Sigmoid colon (tissue), 6 donors: ENCODE measurements at regions not wholly inside any gene's neighbourhood (a gene's known extent, or its start where the extent isn't known, plus 50 kb on each side); places are given as distances from the start of the nearest gene placed in this dataset.
"Not testable (repeated sequence)": the region's sequence is repeated elsewhere in the genome, so short reads cannot be mapped to it uniquely, and the experiment has no call there.

Experiments used
- DNase-seq: peaks from one replicate; pipeline ENCODE4 v3.0.0-alpha.2; 2019
- H3K27ac ChIP-seq, 4 donors: fragments of 200-600 bp; sonication (generic); one replicate each; pipeline ENCODE4 v1.5.1; 2016 to 2019; ENCODE audit warnings: mild to moderate bottlenecking in 1 of 4
- H3K27me3 ChIP-seq, 3 donors: fragments of 200-600 bp; sonication (generic); one replicate each; pipeline ENCODE4 v1.5.1; 2019; ENCODE audit warnings: mild to moderate bottlenecking in 1 of 3
- H3K36me3 ChIP-seq, 4 donors: fragments of 200-600 bp; sonication (generic); one replicate each; pipeline ENCODE4 v1.5.1; 2016 to 2019
- H3K4me1 ChIP-seq, 4 donors: fragments of 200-600 bp; sonication (generic); one replicate each; pipeline ENCODE4 v1.5.1; 2017 to 2019
- H3K4me3 ChIP-seq, 4 donors: fragments of 200-600 bp; sonication (generic); one replicate each; pipeline ENCODE4 v1.5.1; 2017 to 2019; ENCODE audit warnings: mild to moderate bottlenecking in 2 of 4, moderate library complexity in 1 of 4
- H3K9me3 ChIP-seq, 4 donors: fragments of 200-600 bp in 3 of 4; sonication (generic) in 3 of 4; one replicate each; pipeline versions ENCODE4 v1.5.1 to v1.6.1; 2013 to 2019
- EP300 ChIP-seq, 4 donors: sonication (generic); formaldehyde crosslinking; IDR thresholded peaks; one replicate each; pipeline ENCODE4 v1.6.1; 2017; ENCODE audit warnings: antibody characterized with exemption in 4 of 4
- POLR2A ChIP-seq, 2 donors: fragments of 450-650 bp; IDR thresholded peaks; one replicate each; pipeline ENCODE4 v1.6.1; 2016; ENCODE audit warnings: antibody characterized with exemption in 2 of 2, mild to moderate bottlenecking in 2 of 2, moderate library complexity in 2 of 2
- POLR2AphosphoS5 ChIP-seq, 4 donors: sonication (generic); formaldehyde crosslinking; IDR thresholded peaks; one replicate each; pipeline ENCODE4 v1.6.1; 2017; ENCODE audit warnings: antibody characterized with exemption in 4 of 4
- WGBS, 2 donors: extraction: QIAGEN DNeasy Blood & Tissue Kit; methylation state at CpG; one replicate each; pipeline ENCODE4 v1.1.7; 2013; 5-methylcytosine and 5-hydroxymethylcytosine counted together
- intact Hi-C: fragments of 100-400 bp; cut with DNase I; formaldehyde crosslinking; loops from one replicate; pipeline ENCODE4 v1.15.1; 2023
- TF ChIP-seq, protein P1 (sequence below), 4 experiments: fragments of 450-650 bp in 3 of 4; fragments of 200-600 bp in 1 of 4; IDR thresholded peaks; one replicate each; pipeline ENCODE4 v1.5.1; 2016 to 2019; ENCODE audit warnings: antibody characterized with exemption in 4 of 4, mild to moderate bottlenecking in 3 of 4, moderate library complexity in 2 of 4
- donor health status: healthy with polysubstance abuse.
- donor health status: healthy.

DNA sequence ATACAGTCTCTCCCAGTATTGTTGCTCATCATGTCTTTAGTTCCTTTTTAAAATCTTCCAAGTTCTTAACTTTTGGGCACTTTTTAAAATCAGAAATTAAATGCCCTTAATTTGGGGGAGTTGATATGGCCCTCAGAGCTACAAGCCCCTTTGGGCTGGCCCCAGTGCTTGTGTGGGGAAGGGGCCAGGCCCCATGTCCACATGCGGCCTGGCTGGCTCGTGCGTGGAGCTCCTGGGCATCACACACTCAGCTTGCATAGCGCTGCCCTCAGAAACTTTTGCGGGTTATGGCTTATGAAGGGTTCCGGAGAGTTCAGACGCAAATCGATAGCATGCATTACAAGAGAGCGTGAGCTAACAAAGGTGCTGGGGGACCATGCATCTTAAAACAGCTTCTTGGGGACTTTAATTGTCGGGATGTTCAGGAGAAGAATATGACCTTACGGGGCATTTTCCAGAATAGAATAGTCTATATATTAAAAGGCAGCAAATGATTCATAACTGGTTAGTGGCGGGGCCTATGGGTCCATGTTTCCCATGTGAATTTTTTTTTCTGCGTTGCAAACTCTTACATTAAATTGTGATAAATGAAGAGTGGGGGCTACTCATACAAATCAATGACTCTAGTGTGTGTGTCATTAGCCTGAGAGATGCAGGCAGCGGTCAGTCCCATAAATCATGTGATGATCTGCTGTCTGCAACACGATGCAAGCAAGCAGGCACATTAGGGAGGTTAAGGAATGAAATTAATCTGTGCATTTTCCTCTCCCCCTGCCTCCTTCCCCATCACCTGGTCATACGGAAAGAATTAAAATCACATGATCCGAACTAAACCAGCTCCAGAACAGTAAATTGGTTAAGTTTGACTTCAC, 185.8 kb upstream of the TSHZ3 start:
- DNase-seq, result no peak
- H3K27ac ChIP-seq, result no peak overlapping the region
- TF ChIP-seq, protein P1, sequence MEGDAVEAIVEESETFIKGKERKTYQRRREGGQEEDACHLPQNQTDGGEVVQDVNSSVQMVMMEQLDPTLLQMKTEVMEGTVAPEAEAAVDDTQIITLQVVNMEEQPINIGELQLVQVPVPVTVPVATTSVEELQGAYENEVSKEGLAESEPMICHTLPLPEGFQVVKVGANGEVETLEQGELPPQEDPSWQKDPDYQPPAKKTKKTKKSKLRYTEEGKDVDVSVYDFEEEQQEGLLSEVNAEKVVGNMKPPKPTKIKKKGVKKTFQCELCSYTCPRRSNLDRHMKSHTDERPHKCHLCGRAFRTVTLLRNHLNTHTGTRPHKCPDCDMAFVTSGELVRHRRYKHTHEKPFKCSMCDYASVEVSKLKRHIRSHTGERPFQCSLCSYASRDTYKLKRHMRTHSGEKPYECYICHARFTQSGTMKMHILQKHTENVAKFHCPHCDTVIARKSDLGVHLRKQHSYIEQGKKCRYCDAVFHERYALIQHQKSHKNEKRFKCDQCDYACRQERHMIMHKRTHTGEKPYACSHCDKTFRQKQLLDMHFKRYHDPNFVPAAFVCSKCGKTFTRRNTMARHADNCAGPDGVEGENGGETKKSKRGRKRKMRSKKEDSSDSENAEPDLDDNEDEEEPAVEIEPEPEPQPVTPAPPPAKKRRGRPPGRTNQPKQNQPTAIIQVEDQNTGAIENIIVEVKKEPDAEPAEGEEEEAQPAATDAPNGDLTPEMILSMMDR (IDR thresholded peaks at IDR 0.05), result no peak
- TF ChIP-seq POLR2AphosphoS5 (IDR thresholded peaks at IDR 0.05) (no peak), EP300 (IDR thresholded peaks at IDR 0.05) (no peak), POLR2A (IDR thresholded peaks at IDR 0.05) (no peak)
- no peaks in the 10 kb centered on the region for H3K4me1 ChIP-seq
- WGBS, 2 donors, result 86 to 91% methylated on average over 17 of the region's 17 CpGs
- H3K9me3 ChIP-seq, result no peaks in the 10 kb centered on the region
- no peaks in the 10 kb centered on the region for H3K36me3 ChIP-seq
- H3K4me3 ChIP-seq, result no peak overlapping the region
- no peaks in the 10 kb centered on the region for H3K27me3 ChIP-seq
- intact Hi-C loops, result no loop called here

GRCh38 chr19:31535691-31536460, 186.6 kb upstream of the TSHZ3 start:
- DNase-seq, result no peak
- Histone ChIP-seq H3K4me3 (no peak overlapping the region), H3K27ac (no peak overlapping the region), H3K27me3 (no peaks in the 10 kb centered on the region), H3K9me3 (no peaks in the 10 kb centered on the region), H3K36me3 (no peaks in the 10 kb centered on the region), H3K4me1 (no peaks in the 10 kb centered on the region)
- intact Hi-C loops, result no loop called here
- 76 to 89% methylated on average over 8 of the region's 8 CpGs for WGBS, 2 donors
- TF ChIP-seq POLR2A (IDR thresholded peaks at IDR 0.05) (no peak), POLR2AphosphoS5 (IDR thresholded peaks at IDR 0.05) (no peak), EP300 (IDR thresholded peaks at IDR 0.05) (no peak)
- TF ChIP-seq, protein P1 (IDR thresholded peaks at IDR 0.05), result no peak

DNA sequence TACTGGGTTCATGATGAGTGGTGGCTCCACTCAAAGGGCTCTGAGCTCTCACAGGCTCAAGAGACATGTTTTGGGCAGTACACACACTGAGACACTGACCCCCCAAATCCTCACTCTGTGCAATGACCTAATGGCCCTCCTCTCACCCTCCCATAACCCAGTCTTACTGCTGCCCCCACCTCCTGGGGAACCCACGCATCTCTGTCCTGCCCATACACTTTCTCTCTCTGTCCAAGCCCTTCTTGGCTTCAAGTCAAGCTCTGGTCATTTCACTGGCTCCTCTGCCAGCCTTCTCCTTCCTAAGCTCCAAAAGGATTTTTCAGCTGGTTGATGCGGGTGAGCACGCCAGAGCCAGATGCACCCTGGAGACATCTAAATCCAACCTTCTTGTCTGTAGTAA, 187.9 kb upstream of the TSHZ3 start:
- Histone ChIP-seq H3K27ac (no peak overlapping the region), H3K9me3 (no peaks in the 10 kb centered on the region), H3K4me3 (no peak overlapping the region), H3K27me3 (no peaks in the 10 kb centered on the region), H3K36me3 (no peaks in the 10 kb centered on the region), H3K4me1 (no peaks in the 10 kb centered on the region)
- DNase-seq, result no peak
- TF ChIP-seq EP300 (IDR thresholded peaks at IDR 0.05) (no peak), POLR2AphosphoS5 (IDR thresholded peaks at IDR 0.05) (no peak), POLR2A (IDR thresholded peaks at IDR 0.05) (no peak)
- TF ChIP-seq, protein P1 (IDR thresholded peaks at IDR 0.05), result no peak
- intact Hi-C loops, result no loop called here
- WGBS, 2 donors, result 92 to 94% methylated on average over 3 of the region's 3 CpGs

- 69 to 74% methylated on average over 5 of the region's 5 CpGs for WGBS, 2 donors
- H3K27ac ChIP-seq, intact Hi-C loops: not testable (repeated sequence)
These were observed 188.7 kb upstream of the TSHZ3 start for GRCh38 chr19:31537902-31538301.

DNA sequence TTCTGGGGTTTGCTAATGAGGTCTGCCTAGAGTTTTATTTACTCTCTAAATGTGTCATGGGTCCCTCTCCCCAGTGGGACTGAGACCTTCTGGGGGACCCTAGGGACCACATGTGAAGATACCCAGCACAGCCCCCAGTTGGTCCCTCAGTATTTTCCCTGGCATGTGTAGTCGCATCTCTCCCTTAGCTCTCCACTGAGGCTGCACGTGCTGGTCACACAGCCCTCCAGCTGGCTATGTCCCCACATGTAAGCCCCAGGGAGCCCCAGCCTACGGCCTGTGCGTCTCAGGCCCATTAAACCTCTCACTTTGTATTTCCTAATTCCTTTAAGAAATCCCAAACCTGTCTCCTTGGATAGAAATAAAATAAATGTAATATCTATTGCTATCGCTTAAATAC, 189.6 kb upstream of the TSHZ3 start:
- WGBS, 2 donors, result 90 to 92% methylated on average over 5 of the region's 5 CpGs

More at GRCh38 chr19:31537902-31538301, 188.7 kb upstream of the TSHZ3 start:
- not testable (repeated sequence) for H3K36me3 ChIP-seq, H3K9me3 ChIP-seq, DNase-seq, H3K27me3 ChIP-seq, H3K4me3 ChIP-seq, H3K4me1 ChIP-seq

More for the DNA sequence above, 189.6 kb upstream of the TSHZ3 start:
- Histone ChIP-seq H3K4me3 (no peak overlapping the region), H3K9me3 (no peaks in the 10 kb centered on the region), H3K36me3 (no peaks in the 10 kb centered on the region), H3K27ac (no peak overlapping the region), H3K4me1 (no peaks in the 10 kb centered on the region), H3K27me3 (no peaks in the 10 kb centered on the region)
- DNase-seq, result no peak
- intact Hi-C loops, result no loop called here
- no peak for TF ChIP-seq POLR2A (IDR thresholded peaks at IDR 0.05)
- TF ChIP-seq, protein P1 (IDR thresholded peaks at IDR 0.05), result no peak
- no peak for TF ChIP-seq POLR2AphosphoS5 (IDR thresholded peaks at IDR 0.05)
- no peak for TF ChIP-seq EP300 (IDR thresholded peaks at IDR 0.05)
